Erythroblast (primary cell): ENCODE measurements at regions not wholly inside any gene's neighbourhood (a gene's known extent, or its start where the extent isn't known, plus 50 kb on each side); places are given as distances from the start of the nearest gene placed in this dataset.

Experiments
- DNase-seq, 2 experiments: peaks; one replicate each; lab custom pipeline; 2025; lab: John Stamatoyannopoulos, UW
- GATA1 ChIP-seq: IDR thresholded peaks from 2 replicates; pipeline ENCODE4 v1.6.1; 2011; ENCODE audit warnings: low read depth, mild to moderate bottlenecking, control low read depth, low read length, moderate library complexity
- POLR2A ChIP-seq: IDR thresholded peaks from 2 replicates; pipeline ENCODE4 v1.6.1; 2011; ENCODE audit warnings: mild to moderate bottlenecking, low read length

DNA sequence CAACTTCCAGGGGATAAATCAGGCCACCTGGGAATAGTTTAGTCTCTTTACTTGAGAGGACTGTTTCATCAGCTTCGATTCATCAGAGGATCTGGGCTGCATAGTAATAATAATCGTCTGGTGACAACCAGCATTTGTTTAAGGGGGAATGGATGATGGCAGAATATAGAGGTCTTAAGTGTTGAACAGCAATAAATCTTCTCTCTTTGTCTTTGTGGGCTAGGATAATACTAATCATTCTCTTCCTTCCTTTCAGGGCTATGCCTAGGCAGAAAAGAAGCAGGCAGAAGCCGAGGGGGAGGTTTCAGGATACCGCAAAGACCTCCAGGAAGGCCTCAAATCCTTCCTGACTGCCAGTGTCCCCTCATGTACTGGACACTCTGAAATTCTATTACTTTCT lies 150.4 kb upstream of the GAREM1 start:
- DNase-seq = no peak
- TF ChIP-seq GATA1 = no peak

DNA sequence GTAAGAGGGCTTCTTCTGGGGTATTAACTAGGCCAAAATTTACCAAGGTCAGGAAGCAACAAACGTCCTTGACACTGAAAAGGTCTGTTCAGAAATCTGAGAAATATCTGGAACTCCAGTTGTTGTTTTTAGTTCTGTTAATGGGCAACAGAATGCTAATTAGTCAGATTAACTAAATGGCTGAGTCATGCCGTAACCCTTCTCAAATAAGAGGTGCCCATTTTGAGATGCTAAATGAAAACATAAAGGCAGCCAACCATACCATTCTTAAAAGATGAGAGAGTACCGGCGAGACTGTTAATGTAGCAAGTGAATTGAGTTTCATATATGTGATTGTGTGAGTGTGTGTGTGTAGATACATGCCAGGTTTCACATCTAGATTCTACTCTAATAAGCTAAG lies 147.9 kb upstream of the GAREM1 start:
- no peak for DNase-seq
- TF ChIP-seq POLR2A (no peak), GATA1 (no peak)

DNA sequence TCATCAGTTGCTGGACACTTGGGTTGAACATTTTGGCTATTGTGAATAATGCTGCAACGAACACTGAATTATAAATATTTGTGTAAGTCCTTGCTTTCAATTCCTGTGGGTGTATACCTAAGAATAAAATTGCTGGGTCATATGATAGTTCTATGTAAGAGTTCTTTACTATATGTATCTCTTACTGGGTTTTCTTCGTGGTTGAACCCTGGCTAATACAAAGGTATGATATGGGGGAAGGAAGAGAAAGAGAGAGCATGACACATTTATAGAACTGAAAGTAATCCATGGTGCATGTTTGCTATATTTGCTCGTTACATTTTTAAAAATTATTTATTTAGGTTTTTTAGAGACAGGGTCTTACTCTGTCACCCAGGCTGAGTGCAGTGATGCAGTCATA lies 143.1 kb upstream of the GAREM1 start:
- TF ChIP-seq POLR2A (no peak), GATA1 (no peak)
- DNase-seq = no peak

DNA sequence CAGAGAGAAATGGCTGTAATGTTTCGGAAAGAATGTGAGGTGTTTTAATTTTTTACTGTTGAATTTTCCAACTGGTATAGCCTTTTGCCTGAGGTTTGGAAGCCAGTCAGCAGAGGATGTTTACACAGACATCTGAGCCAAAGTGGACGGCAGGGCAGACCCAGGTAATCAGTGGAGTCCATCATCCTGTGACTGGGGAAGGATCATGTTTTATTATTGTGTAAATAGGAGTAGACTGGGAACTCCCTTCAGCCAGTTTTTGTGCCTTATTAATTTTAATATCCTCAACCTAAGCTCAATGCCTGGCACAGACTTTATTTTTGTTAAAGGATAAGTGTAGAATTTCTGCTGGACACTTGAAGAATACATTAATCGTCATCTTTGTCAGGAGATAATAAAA lies 142.0 kb upstream of the GAREM1 start:
- no peak for DNase-seq
- no peak for TF ChIP-seq POLR2A
- TF ChIP-seq GATA1 = no peak

DNA sequence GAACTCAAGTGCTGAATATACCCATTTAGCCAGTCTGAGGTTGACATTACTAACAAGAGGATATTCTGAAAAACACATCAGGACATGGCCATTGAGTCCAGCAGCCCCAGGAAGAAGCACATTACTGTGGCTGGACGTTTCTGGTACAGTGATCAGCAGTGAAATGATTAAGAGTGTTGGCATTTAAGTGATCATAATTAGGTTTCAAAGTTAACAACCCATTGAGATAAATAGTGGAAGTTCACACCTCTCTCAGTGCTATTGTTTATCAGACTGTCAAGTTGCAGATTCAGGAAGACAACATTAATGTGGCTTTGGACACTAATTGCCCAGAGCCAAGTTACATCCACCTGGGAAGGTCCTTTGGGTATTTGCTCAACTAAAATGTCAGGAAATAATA lies 139.5 kb upstream of the GAREM1 start:
- TF ChIP-seq GATA1 (no peak), POLR2A (no peak)
- DNase-seq = no peak

DNA sequence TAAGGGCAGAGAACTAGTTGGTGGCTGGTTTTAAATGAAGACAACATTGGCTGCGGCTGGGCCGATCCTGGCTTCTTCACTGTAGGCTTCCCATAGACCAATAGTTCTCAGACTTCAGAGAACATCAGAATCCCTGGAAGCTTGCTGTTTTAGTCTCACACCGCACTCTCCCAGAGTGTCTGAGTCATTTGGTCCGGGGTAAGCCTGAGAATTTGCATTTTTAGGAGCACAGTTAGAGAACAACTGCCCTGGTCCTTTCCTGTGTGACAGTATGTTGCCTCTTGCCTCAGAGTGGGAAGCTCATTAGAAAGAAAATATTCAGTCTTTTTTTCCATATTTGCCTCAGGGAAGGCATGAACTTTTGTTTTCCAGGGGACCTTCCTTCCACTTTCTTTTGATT lies 137.1 kb upstream of the GAREM1 start:
- TF ChIP-seq POLR2A (no peak), GATA1 (no peak)
- no peak for DNase-seq

DNA sequence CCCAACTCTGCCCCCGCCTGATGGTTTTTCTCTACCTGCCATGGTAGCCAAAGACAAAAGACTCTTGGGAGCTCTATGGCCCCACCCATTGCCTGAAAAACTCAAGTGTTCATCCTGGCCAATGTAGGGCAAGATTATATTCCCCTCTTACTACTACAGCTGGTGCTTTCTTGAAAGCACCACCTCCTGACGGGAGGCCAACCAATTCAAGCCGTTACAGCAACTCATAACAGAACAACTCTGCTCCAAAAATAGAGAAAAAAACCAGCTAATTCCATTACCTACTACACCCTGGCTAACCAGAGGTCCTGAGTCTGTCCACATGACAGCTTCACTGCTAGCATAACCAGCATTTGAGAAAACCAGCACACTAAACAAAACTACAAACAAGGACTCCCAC lies 127.5 kb upstream of the GAREM1 start:
- TF ChIP-seq GATA1 (no peak), POLR2A (no peak)
- DNase-seq = no peak

DNA sequence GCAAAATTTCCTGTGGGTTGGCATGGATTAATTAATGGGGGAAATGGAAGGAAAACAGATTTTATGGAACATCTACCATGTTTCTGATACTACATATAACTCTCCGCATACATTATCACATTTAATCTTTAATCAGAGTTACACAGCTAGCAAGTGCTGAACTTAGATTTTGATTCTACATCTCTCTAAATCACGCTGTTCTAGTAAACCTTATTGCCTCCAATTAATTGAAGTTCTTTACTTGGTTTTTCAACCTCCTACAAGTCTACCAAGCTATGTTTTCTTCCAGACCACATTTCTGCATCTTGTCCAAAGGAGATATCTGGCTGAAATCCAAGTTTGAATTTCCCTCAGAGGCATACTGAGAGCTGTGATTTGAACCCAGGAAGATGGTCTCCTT lies 125.8 kb upstream of the GAREM1 start:
- DNase-seq = no peak

DNA sequence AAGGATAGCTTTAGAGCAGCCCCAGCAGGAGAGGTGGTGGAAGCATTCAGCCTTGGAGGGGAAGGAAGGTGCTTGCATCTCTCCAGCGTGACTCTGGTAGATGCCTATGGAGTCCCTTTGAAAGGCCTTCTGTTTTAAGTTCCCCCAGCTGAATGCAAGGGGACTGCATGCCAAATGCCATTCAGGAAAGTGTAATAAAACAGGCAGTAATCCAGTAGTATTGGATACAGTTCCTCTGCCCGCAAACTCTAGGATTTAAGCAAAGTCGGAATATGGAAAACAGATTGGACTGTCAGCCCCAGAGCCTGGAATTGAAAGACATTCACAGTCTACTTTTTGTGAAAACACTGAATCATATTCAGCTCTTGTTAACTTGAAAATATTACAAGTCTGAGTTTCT lies 125.2 kb upstream of the GAREM1 start:
- no peak for TF ChIP-seq GATA1
- TF ChIP-seq POLR2A = no peak
- DNase-seq = no peak

More for the DNA sequence above, 125.8 kb upstream of the GAREM1 start:
- TF ChIP-seq GATA1 = no peak
- no peak for TF ChIP-seq POLR2A

DNA sequence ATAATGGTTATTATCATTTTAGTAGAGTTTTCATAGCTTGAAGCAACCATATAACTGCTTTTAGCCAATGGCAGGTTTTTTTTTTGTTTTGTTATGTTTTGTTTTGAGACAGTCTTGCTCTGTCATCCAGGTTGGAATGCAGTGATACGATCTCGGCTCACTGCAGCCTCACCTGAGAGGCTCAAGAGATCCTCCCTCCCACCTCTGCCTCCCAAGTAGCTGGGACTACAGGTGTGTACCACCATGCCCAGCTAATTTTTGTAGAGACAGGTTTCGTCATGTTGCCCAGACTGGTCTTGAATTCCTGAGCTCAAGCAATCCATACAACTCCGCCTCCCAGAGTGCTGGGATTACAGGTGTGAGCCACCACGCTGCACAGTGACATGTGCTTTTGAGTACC lies 117.5 kb upstream of the GAREM1 start:
- TF ChIP-seq POLR2A = no peak
- TF ChIP-seq GATA1 = no peak
- DNase-seq = no peak

DNA sequence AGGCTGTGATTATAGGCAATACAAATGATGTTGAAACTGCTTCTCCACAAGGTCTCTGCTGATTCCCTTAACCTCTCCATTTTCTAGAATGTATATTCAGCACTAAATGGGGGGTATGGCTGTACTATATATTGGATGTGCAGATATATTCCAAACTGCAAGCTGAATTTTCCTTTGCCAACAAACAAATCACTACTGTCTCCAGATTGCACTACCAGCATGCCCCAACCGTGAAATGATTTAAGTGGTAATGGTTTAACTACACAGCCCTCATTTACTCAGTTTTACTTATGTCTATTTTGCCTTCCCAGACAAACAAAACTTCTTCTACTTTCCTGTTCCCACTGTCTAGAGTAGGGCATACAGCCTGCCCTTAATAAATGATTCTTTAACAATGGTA lies 112.7 kb upstream of the GAREM1 start:
- no peak for DNase-seq
- TF ChIP-seq GATA1 = no peak
- TF ChIP-seq POLR2A = no peak

DNA sequence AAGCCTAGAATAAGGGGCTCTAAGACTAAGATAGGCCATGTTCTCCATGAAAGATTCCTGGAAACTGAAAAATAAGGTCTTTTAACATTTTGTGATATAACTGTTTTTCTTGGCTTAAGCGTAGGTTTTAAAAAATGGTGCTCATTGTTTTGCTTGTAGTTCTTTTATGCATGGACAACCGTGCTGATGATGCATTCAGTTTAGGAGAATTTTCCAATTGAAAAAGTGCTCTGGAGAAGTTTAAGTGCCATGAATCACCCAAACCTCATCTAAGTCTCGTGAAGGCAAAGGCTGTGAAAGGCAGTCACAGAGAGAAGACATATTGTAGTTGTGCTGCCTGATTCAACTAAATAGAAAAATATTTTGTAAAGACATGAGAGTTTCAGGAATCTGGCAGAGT lies 111.8 kb upstream of the GAREM1 start:
- TF ChIP-seq POLR2A = no peak
- no peak for TF ChIP-seq GATA1
- no peak for DNase-seq

DNA sequence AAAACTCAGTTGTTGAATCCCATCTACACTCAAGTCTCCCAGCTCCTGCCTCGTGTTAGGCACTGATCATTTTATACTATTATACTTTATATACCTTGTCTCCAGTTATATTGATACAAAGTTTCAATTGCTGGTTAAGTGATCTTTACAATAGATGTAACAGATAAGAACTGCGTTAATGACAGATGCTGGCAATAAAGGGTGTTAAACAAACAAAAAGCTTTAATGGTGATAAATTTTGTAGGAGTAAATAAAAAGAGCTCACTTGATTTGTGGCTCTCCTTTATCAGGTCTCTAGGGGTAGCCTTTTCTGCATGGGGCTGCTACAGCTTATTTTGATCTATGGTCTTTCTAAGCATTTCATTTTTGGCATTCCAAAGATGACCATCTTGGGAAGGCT lies 106.9 kb upstream of the GAREM1 start:
- TF ChIP-seq GATA1 (no peak), POLR2A (no peak)
- DNase-seq = no peak

DNA sequence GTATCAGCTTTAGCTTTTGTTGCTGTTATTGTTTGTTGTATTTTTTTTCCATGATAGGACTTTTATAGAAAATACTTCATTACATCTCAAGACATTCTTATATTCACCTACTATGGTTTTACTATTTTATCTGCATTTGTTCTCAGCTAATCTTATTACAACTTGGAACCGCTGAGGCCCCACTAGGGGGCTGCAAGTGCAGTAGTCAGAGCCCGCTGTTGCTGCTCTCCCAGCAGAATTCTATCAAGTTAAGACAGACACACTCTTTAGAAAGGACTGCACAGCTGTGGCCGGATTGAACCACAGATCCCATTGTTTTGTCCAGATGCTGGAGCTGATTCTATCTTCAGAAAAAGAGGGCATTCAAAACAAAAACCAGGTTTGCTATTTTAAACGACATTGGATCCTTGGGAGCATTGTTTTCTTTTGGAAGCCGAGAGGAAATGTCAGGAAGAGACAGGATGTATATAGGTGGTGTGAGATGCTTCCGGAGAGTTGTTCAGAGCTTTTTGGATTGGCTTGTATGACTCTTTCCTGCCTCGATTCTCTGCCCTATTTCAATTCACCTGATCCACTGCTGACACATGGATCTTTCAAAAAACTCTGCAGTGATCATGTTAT lies 105.7 kb upstream of the GAREM1 start:
- no peak for DNase-seq
- no peak for TF ChIP-seq POLR2A
- no peak for TF ChIP-seq GATA1

DNA sequence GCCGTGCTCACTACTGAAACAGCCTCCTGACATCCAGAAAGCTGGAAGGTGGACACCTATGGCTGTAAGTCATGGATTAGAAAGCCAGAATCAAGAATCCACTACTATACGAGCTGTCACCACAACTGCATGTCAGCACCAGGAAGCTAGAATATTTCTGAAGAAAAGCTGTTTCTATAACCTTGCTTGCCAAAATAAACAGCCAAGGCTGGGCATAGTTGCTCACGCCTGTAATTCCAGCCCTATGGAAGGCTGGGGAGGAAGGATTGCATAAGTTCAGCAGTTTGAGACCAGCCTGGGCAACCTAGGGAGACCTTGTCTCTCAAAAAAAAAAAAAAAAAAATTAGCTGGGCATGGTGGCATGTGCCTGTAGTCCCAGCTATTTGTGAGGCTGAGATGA lies 96.3 kb upstream of the GAREM1 start:
- no peak for DNase-seq
- TF ChIP-seq POLR2A (no peak), GATA1 (no peak)
